ENCODE measurements at regions not wholly inside any gene's neighbourhood (a gene's known extent, or its start where the extent isn't known, plus 50 kb on each side); places are given as distances from the start of the nearest gene placed in this dataset.

- Mint-ChIP-seq H3K27me3 (ENCODE audit: low read depth) (no peaks in the 10 kb centered on the region), H3K4me1 (ENCODE audit: low read depth) (no peaks in the 10 kb centered on the region), H3K27ac (no peak overlapping the region), H3K36me3 (ENCODE audit: low read depth) (no peaks in the 10 kb centered on the region), H3K9me3 (peaks cover 11% of the 10 kb centered on the region), H3K4me3 (no peak overlapping the region)
- DNase-seq (ENCODE audit: low spot score) = no peak
Observed at GRCh38 chr18:77990131-77990530, 740.5 kb downstream of the GALR1 start.

DNA sequence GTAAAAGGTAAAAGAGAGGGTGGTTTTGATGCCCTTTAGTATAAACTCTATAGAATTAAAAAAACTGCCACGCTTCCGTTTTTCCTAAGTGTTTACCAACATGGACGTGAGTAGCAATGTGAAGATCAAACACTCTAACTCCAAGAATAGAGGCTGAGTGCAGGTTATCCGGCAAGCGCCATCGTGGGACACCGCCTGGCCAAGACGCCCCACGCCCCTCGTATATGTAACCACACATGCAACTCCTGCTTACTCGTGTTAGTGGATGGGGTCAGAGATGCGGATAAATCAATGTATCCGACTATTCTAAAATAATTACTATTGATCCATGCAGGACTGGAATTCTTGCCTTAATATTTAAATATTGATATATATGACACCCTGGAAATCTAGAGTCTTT lies 741.3 kb downstream of the GALR1 start:
- DNase-seq (ENCODE audit: low spot score) = no peak
- Mint-ChIP-seq H3K4me3 (no peak overlapping the region), H3K27ac (no peak overlapping the region), H3K27me3 (ENCODE audit: low read depth) (no peaks in the 10 kb centered on the region), H3K9me3 (peaks cover 11% of the 10 kb centered on the region), H3K36me3 (ENCODE audit: low read depth) (no peaks in the 10 kb centered on the region), H3K4me1 (ENCODE audit: low read depth) (no peaks in the 10 kb centered on the region)

- no peaks in the 10 kb centered on the region for H3K36me3 Mint-ChIP-seq (ENCODE audit: low read depth)
- H3K4me3 Mint-ChIP-seq = no peak overlapping the region
- no peaks in the 10 kb centered on the region for H3K4me1 Mint-ChIP-seq (ENCODE audit: low read depth)
- no peak overlapping the region for H3K27ac Mint-ChIP-seq
- no peak for DNase-seq (ENCODE audit: low spot score)
- H3K9me3 Mint-ChIP-seq = peaks cover 11% of the 10 kb centered on the region
- no peaks in the 10 kb centered on the region for H3K27me3 Mint-ChIP-seq (ENCODE audit: low read depth)
Observed at GRCh38 chr18:77992057-77992456, 742.4 kb downstream of the GALR1 start.

GRCh38 chr18:77993188-77993981 lies 743.7 kb downstream of the GALR1 start:
- Mint-ChIP-seq H3K4me1 (ENCODE audit: low read depth) (no peaks in the 10 kb centered on the region), H3K36me3 (ENCODE audit: low read depth) (no peaks in the 10 kb centered on the region), H3K27me3 (ENCODE audit: low read depth) (no peaks in the 10 kb centered on the region), H3K27ac (no peak overlapping the region), H3K4me3 (no peak overlapping the region), H3K9me3 (peaks cover 11% of the 10 kb centered on the region)
- no peak for DNase-seq (ENCODE audit: low spot score)

GRCh38 chr18:77995593-77995992 lies 745.9 kb downstream of the GALR1 start:
- Mint-ChIP-seq H3K4me1 (ENCODE audit: low read depth) (no peaks in the 10 kb centered on the region), H3K4me3 (no peak overlapping the region), H3K27me3 (ENCODE audit: low read depth) (no peaks in the 10 kb centered on the region), H3K9me3 (peaks cover 11% of the 10 kb centered on the region), H3K36me3 (ENCODE audit: low read depth) (no peaks in the 10 kb centered on the region), H3K27ac (no peak overlapping the region)
- no peak for DNase-seq (ENCODE audit: low spot score)

DNA sequence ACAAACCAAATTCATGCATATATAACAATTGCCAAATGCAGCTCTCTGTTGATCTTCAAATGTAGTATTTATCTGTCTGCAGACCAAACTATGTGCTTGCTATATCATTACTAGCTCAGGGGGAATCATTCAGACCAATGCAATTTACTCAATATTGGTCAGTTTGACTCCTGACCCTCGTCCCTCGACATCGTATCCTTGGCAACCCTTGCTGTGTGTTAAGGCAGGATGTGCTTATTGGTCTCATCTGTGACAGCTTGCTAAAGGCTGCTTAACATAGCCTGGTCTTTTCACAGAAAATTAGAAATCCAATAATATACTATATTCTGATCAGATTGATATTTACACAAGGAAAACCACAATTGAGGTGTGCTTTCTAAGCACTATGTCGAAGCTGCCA lies 747.1 kb downstream of the GALR1 start:
- DNase-seq (ENCODE audit: low spot score) = no peak
- H3K27me3 Mint-ChIP-seq (ENCODE audit: low read depth) = no peaks in the 10 kb centered on the region
- H3K4me3 Mint-ChIP-seq = no peak overlapping the region
- no peak overlapping the region for H3K27ac Mint-ChIP-seq
- H3K9me3 Mint-ChIP-seq = peaks cover 14% of the 10 kb centered on the region
- no peaks in the 10 kb centered on the region for H3K4me1 Mint-ChIP-seq (ENCODE audit: low read depth)
- no peaks in the 10 kb centered on the region for H3K36me3 Mint-ChIP-seq (ENCODE audit: low read depth)

DNA sequence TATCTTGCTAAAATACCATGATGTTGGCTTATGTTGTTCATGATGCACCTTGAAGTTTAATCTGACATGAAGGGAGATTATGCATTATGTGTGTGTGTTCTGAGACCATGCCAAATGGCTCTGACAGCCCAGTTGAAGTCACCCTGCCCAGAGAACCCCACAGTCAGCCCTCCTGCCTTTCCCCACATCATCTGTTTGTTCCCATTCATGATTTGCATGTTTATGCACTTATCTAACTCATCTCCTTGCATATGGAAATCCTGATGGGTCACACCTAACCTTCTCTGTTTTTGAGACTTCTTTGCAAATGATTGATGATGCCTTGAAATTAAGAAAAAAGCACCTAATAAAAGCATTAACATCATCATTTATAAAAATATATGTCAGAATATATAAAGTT lies 752.2 kb downstream of the GALR1 start:
- Mint-ChIP-seq H3K9me3 (peaks cover 3% of the 10 kb centered on the region), H3K36me3 (ENCODE audit: low read depth) (no peaks in the 10 kb centered on the region)

DNA sequence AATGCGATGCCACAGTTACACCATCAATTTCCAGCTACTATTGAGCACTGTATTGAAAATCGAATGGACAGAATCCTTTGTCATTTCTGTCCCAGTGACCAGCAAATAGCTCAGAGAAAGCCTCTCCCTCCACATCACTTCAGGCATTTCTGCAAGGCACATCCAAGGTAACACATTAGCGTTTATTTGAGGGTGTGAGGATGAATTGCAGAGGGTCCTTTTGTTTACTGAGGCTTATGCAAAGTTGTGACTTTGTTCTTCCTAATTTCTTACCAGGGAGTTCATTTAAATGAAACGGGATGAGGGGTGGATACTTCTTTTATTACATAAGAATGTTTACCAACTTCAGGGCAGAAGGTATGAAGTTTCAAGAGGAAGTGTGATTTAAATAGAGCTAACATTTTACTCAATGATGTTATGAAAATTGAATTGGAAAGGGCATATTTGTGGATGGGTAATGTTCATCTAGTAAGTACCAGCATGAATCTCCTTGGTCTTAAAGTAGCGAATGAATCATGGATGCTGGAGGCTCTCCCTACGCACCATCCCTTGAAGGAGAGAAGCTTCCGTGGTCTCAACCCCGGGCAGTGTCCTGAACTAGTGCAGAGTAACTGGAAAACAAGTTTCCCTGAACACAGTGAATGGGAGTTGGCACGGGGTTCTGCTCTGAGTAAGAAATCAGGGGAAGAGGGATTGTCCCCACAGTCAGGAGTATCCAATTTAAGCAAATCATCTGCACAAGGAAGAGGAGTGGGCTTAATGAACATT lies 756.5 kb downstream of the GALR1 start:
- no peak for DNase-seq (ENCODE audit: low spot score)
- Mint-ChIP-seq H3K9me3 (peaks cover 13% of the 10 kb centered on the region), H3K27me3 (ENCODE audit: low read depth) (no peaks in the 10 kb centered on the region), H3K36me3 (ENCODE audit: low read depth) (no peaks in the 10 kb centered on the region), H3K4me3 (no peak overlapping the region), H3K27ac (no peak overlapping the region), H3K4me1 (ENCODE audit: low read depth) (no peaks in the 10 kb centered on the region)

More for the DNA sequence above, 752.2 kb downstream of the GALR1 start:
- no peaks in the 10 kb centered on the region for H3K27me3 Mint-ChIP-seq (ENCODE audit: low read depth)
- H3K4me3 Mint-ChIP-seq = no peak overlapping the region
- no peak overlapping the region for H3K27ac Mint-ChIP-seq
- H3K4me1 Mint-ChIP-seq (ENCODE audit: low read depth) = no peaks in the 10 kb centered on the region
- no peak for DNase-seq (ENCODE audit: low spot score)

- no peak overlapping the region for H3K27ac Mint-ChIP-seq
- no peak overlapping the region for H3K4me3 Mint-ChIP-seq
- H3K27me3 Mint-ChIP-seq (ENCODE audit: low read depth) = no peaks in the 10 kb centered on the region
- H3K4me1 Mint-ChIP-seq (ENCODE audit: low read depth) = no peaks in the 10 kb centered on the region
- no peaks in the 10 kb centered on the region for H3K36me3 Mint-ChIP-seq (ENCODE audit: low read depth)
- DNase-seq (ENCODE audit: low spot score) = no peak
- H3K9me3 Mint-ChIP-seq = peaks cover 13% of the 10 kb centered on the region
Observed at GRCh38 chr18:78006774-78007260, 757.2 kb downstream of the GALR1 start.

DNA sequence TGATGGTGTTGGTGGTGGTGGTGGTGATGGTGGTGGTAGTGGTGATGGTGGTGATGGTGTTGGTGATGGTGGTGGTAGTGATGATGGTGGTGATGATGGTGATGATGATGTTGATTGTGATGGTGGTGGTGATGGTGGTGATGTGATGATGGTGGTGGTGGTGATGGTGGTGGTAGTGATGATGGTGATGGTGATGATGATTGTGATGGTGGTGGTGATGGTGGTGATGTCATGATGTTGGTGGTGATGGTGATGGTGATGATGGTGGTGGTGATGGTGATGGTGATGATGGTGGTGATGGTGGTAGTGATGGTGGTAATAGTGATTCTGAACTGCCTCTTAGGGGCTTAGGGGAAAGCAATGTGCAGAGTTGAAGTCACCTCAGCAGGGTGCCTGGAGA lies 760.7 kb downstream of the GALR1 start:
- H3K36me3 Mint-ChIP-seq (ENCODE audit: low read depth) = no peaks in the 10 kb centered on the region
- no peak overlapping the region for H3K4me3 Mint-ChIP-seq
- no peak for DNase-seq (ENCODE audit: low spot score)
- H3K27ac Mint-ChIP-seq = no peak overlapping the region
- H3K27me3 Mint-ChIP-seq (ENCODE audit: low read depth) = no peaks in the 10 kb centered on the region
- H3K4me1 Mint-ChIP-seq (ENCODE audit: low read depth) = no peaks in the 10 kb centered on the region
- peaks cover 24% of the 10 kb centered on the region for H3K9me3 Mint-ChIP-seq

- peaks cover 7% of the 10 kb centered on the region for H3K9me3 Mint-ChIP-seq
- H3K27ac Mint-ChIP-seq = no peak overlapping the region
- DNase-seq (ENCODE audit: low spot score) = no peak
- H3K4me3 Mint-ChIP-seq = no peak overlapping the region
- H3K4me1 Mint-ChIP-seq (ENCODE audit: low read depth) = no peaks in the 10 kb centered on the region
- no peaks in the 10 kb centered on the region for H3K27me3 Mint-ChIP-seq (ENCODE audit: low read depth)
- no peaks in the 10 kb centered on the region for H3K36me3 Mint-ChIP-seq (ENCODE audit: low read depth)
Observed at GRCh38 chr18:78017869-78018268, 768.2 kb downstream of the GALR1 start.

GRCh38 chr18:78021196-78021595 lies 771.5 kb downstream of the GALR1 start:
- Mint-ChIP-seq H3K27ac (no peak overlapping the region), H3K4me1 (ENCODE audit: low read depth) (no peaks in the 10 kb centered on the region), H3K4me3 (no peak overlapping the region), H3K27me3 (ENCODE audit: low read depth) (no peaks in the 10 kb centered on the region), H3K36me3 (ENCODE audit: low read depth) (no peaks in the 10 kb centered on the region), H3K9me3 (no peaks in the 10 kb centered on the region)
- DNase-seq (ENCODE audit: low spot score) = no peak

- no peaks in the 10 kb centered on the region for H3K27me3 Mint-ChIP-seq (ENCODE audit: low read depth)
- no peaks in the 10 kb centered on the region for H3K36me3 Mint-ChIP-seq (ENCODE audit: low read depth)
- no peak for DNase-seq (ENCODE audit: low spot score)
- no peaks in the 10 kb centered on the region for H3K4me1 Mint-ChIP-seq (ENCODE audit: low read depth)
- H3K27ac Mint-ChIP-seq = no peak overlapping the region
- no peak overlapping the region for H3K4me3 Mint-ChIP-seq
- peaks cover 5% of the 10 kb centered on the region for H3K9me3 Mint-ChIP-seq
Observed at GRCh38 chr18:78031589-78031988, 781.9 kb downstream of the GALR1 start.

DNA sequence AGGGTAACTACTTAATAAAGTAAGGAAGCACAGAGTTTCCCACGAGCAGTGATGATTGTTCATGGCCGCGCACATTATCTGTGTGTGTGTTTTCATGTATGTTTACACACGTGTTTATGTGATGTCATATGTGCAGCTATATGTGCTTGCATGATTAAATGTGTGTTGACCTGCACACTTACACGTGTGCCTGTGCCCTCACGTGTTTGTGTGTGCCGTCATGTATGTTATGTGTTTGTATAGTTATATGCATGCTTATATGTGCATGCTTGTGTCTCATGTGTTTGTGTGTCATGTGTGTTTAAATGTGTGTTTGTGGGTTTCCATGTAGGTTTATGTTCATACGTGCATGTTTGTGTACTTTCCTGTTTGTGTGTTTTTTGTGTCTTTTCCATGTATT lies 782.3 kb downstream of the GALR1 start:
- Mint-ChIP-seq H3K27ac (no peak overlapping the region), H3K4me1 (ENCODE audit: low read depth) (no peaks in the 10 kb centered on the region), H3K4me3 (no peak overlapping the region), H3K27me3 (ENCODE audit: low read depth) (no peaks in the 10 kb centered on the region), H3K36me3 (ENCODE audit: low read depth) (no peaks in the 10 kb centered on the region), H3K9me3 (peaks cover 5% of the 10 kb centered on the region)
- DNase-seq (ENCODE audit: low spot score) = no peak
